ENCODE measurements at regions not wholly inside any gene's neighbourhood (a gene's known extent, or its start where the extent isn't known, plus 50 kb on each side); places are given as distances from the start of the nearest gene placed in this dataset.

- TF ChIP-seq CTCF (IDR thresholded peaks at IDR 0.05) (no peak), POLR2A (IDR thresholded peaks at IDR 0.05) (no peak)
These were observed 1255.6 kb downstream of the DIAPH3 start for GRCh38 chr13:58908019-58908679.
